ENCODE measurements at regions not wholly inside any gene's neighbourhood (a gene's known extent, or its start where the extent isn't known, plus 50 kb on each side); places are given as distances from the start of the nearest gene placed in this dataset.
"Not testable (repeated sequence)": the region's sequence is repeated elsewhere in the genome, so short reads cannot be mapped to it uniquely, and the experiment has no call there.

DNA sequence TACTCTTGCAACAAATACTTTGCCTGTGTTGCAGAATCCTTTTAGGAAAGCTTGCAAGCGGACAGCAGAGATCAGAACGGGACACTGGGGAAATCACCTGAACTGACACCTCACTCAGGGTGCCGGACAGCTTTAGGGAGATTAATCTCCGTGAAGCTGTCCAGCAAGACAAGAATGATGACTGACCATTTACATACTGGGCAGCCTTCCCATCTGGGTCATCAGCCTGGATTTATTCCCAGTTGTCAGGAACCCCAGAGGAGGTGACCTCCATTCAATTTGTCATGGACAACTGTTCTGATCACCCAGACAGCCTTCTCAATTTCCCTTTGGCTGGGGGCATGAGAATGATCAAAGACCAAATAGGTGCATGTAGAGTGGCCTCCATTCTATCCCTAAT, 93.0 kb upstream of the EGFL6 start:
- DNase-seq = no peak

GRCh38 chrX:13474164-13474516, 95.3 kb upstream of the EGFL6 start:
- no peak for DNase-seq

GRCh38 chrX:13473442-13474163, 95.8 kb upstream of the EGFL6 start:
- no peak for DNase-seq

- no peak for DNase-seq
Observed at GRCh38 chrX:13472975-13473374, 96.4 kb upstream of the EGFL6 start.

DNA sequence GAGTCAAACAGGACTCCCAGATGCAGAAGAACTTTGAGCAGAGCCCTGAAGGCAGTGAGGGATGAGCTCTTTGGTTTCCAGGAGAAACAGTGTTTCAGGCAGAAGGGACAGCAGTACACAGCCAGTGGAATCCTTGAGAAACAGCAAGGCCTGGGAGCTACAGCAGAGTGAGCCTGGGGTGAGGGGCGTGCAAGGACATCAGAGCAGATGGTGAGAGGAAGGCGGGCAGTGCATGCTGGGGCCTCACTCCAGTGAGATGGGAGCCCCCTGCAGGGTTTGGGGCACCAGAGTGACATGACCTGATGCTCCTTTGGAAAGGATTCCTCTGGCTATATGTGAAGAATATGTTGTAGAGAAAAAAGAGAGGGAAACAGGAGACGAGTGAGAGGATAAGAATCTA, 98.1 kb upstream of the EGFL6 start:
- DNase-seq = no peak

DNA sequence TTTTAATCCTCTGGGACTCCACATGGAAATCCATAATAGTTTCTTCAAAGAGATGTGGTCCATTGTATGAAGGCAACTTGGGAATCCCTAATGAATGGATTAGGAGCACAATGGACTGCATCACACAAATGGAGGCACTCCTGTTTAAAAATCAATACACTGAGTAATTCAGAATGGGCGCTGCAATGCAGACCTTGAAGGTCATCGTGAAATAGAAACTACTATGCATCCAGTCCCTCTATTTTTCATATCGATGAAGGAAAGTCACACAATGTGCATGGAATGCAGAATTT, 98.8 kb upstream of the EGFL6 start:
- DNase-seq = no peak

- DNase-seq = no peak
Observed at GRCh38 chrX:13469963-13470684, 99.3 kb upstream of the EGFL6 start.

DNA sequence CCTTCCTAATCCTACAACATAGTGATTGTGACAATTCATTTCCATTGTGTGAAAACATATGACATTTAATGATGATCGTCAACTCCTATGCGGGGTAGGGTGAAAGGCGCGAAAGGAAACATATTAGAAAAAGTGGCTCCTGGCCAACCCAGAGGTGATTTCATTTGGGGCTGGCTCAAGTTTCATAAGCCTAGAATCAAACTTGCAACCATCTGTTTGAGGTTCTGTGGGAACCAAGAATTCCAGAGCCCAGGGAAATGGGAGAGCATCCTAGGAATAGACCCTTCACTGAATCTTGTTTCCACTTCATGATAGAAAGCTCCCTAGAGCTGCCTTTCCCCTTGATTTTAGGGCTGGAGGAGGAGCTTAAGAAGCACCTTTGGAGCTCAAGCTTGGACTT, 101.3 kb upstream of the EGFL6 start:
- DNase-seq = no peak

DNA sequence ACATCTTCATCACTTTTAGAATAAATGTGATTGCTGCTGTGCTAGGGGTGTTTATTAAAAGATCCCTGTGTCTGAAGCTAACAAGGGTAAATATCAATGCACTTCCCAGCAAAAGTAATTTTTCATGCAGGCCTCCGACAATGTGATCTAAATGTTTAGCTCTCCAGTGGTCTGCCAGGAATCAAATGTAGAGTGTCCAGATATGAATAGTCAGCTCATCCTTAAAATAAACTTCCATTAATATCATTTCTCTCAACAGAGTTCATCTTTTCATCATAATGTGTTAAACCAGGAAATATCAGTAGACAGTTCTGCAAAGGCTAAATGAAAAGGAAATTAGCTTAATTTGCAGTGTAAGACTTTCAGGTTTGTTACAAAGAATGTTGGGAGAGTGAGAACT, 102.2 kb upstream of the EGFL6 start:
- DNase-seq = no peak

DNA sequence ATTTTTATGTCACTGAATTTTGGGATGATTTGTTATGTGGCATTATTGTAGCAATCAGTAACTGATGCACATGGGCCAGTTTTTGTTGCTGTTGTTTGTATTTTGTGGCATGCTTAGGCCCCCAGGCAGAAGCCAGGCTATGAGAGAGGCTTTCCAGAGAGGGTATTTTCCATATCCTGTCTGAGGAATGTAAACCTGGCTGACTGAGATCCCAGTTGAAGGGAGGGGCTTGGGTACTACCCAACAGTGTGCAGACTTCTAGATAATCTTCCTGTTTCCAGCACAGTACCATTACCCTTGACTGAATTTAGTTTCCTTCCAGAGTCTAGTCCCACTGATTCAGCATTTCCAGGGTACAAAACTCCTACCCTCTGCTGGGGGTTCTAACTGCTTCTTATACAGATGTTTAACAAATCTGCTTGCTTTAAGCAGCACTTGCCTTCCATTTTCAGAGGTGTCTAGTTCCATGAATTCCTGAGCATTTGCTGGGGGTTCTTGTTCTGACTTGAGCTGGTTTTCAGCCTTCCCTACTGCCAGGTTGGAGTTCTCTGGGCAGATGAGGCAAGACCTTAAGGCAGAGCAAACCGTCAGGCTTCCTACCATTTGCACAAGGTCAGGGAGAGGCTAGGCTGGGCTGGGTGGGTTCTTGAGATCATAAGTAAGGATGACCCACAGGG, 104.7 kb upstream of the EGFL6 start:
- DNase-seq = no peak

- DNase-seq = no peak
Observed at GRCh38 chrX:13463608-13464007, 105.8 kb upstream of the EGFL6 start.

GRCh38 chrX:13452283-13452682, 117.1 kb upstream of the EGFL6 start:
- DNase-seq = no peak

DNA sequence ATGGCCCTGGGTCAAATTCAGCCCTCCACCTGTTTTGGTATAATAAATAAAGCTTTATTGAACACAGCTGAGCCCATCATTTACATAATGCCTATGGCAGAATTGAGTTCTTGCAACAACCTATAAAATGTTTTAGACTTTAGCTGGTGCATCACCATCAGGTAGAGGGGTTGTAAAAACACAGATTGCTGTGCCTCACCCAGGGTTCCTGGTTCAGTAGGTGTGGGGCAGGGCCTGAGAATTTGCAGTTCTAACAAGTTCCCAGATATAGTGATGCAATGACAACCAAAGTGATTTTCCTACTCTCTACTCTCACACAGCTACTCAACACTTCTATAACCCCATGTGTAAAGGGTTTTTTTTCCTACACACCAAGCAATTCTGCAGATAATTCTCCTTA, 120.0 kb upstream of the EGFL6 start:
- no peak for DNase-seq

DNA sequence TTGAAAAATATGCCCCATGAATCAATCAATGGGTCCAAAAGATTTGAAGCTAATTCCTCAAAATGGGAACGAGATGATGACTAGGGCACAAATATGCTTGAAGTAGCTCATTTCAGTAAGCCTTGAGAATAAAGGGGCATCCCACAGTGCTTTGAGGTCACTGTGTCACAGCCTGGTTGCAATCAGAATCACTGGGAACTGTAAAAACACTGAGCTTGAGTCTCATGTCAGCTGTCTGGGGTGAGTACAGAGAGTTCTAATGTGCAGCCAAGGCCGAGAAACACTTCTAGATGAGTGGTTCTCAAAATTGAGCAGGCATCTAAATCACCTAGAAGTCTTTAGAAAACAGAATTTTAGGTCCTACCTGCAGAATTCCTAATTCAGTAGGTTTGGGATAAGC, 120.5 kb upstream of the EGFL6 start:
- no peak for DNase-seq

- DNase-seq = not testable (repeated sequence)
Observed at GRCh38 chrX:13441608-13442007, 121.8 kb upstream of the ATXN3L start.

DNA sequence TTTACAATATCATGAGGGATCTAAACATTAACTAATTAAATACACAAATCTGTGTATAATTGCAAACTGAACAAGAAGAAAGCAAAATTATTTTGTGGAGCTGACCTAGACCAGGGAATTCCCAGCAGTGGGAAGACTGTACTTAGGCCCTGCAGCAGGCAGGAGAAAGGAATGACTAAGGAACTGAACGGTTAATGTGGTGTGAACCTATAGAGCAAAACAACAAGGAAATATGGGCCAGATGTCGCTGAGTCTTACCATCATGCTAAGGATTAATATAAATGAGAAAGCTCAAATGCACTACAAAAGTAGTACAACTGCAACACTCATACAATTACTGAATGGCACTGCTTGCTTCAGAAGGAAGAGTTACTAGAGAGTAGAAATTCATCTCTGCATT, 120.3 kb upstream of the ATXN3L start:
- no peak for DNase-seq

- no peak for DNase-seq
Observed at GRCh38 chrX:13433298-13433605, 113.4 kb upstream of the ATXN3L start.

- DNase-seq = no peak
Observed at GRCh38 chrX:13432414-13433297, 112.8 kb upstream of the ATXN3L start.

DNA sequence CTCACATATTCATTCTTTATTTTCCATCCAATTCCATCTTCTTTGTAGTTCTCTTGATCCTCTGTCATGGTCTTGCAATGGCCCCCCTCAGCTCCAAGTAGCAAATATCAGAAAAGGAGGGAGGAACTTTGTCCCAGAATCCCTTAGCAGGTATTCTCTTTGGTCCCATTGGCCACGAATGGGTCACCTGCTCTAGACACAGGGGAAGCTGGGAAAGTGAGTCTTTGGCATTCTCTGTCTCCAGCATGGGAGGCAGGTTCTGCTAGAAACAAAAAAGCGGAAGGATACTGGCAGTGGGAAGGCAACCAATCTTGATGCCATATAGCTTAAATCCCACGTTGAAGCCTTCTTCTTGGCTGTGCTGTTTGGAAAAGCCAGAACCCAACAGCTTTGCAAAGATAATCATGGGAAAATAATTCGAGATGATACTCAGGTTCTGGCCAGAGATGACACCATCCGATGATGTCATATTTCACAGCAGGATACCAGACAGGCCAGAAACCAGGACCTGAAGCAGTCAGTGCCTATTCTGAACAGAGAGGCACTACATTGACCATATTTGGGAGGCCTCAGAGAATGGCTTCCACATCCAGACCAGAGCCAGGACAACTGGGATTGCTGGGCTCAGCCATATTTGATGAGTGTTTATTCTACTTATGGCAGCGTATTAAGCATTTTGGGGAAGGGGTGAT, 110.4 kb upstream of the ATXN3L start:
- DNase-seq = no peak

GRCh38 chrX:13428053-13428786, 108.4 kb upstream of the ATXN3L start:
- DNase-seq = no peak

DNA sequence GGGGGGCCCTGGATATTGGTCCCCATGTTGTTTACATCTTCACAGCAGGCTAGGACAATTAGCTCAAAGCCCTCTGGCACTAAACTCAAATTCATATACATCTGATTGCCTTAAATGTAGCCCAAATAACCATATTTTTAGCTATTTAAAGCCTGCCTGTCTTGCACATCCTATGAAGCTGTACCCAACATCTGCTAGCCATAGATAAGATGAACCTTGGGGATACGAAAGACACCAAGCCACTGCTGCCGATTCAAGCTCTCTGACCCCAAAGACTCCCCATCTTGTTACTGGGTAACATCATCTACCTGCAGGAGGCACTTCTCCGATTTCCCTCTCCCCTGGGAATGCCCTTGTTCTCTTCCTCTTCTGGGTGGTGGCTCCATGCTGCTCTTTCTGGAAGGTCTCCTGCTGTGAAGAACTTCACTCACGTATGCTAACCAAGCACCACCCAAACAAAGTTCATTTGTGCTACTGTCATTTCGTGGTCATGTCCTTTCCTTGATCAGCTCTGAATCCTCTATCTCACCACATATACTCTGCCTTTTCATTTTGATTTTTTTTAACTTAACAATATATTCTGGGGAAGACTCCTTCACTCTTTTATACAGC, 107.7 kb upstream of the ATXN3L start:
- DNase-seq = no peak
